H9 (cell line): ENCODE measurements at regions not wholly inside any gene's neighbourhood (a gene's known extent, or its start where the extent isn't known, plus 50 kb on each side); places are given as distances from the start of the nearest gene placed in this dataset.

Experiments
- DNase-seq: peaks from one replicate; pipeline ENCODE4 v3.0.0-alpha.2; 2017
- H2AFZ ChIP-seq: one replicate; pipeline ENCODE4 v1.6.1; 2013; ENCODE audit warnings: mild to moderate bottlenecking, low read length, control low read depth, moderate library complexity
- H2AK5ac ChIP-seq: 2 replicates; pipeline ENCODE4 v1.6.1; 2013; ENCODE audit warnings: low read length, control low read depth, mixed read lengths; ENCODE audit not compliant: insufficient read length
- H2BK120ac ChIP-seq: one replicate; pipeline ENCODE4 v1.6.1; 2013; ENCODE audit warnings: low read depth, mild to moderate bottlenecking, low read length, control low read depth, inconsistent platforms; ENCODE audit not compliant: poor library complexity, severe bottlenecking
- H2BK12ac ChIP-seq: 2 replicates; pipeline ENCODE4 v1.6.1; 2013; ENCODE audit warnings: low read length, control low read depth, mixed read lengths, low read depth; ENCODE audit not compliant: insufficient read length
- H2BK15ac ChIP-seq: 2 replicates; pipeline ENCODE4 v1.6.1; 2013; ENCODE audit warnings: low read depth, low read length, control low read depth
- H2BK20ac ChIP-seq: one replicate; pipeline ENCODE4 v1.6.1; 2013; ENCODE audit warnings: low read depth, mild to moderate bottlenecking, low read length, control low read depth, inconsistent platforms; ENCODE audit not compliant: poor library complexity, severe bottlenecking
- H2BK5ac ChIP-seq: 2 replicates; pipeline ENCODE4 v1.6.1; 2013; ENCODE audit warnings: low read length, control low read depth, mixed read lengths; ENCODE audit not compliant: insufficient read length
- H3K14ac ChIP-seq: 2 replicates; pipeline ENCODE4 v1.6.1; 2013; ENCODE audit warnings: low read length, control low read depth; ENCODE audit not compliant: insufficient read depth
- H3K18ac ChIP-seq: 2 replicates; pipeline ENCODE4 v1.6.1; 2013; ENCODE audit warnings: low read depth, mild to moderate bottlenecking, mixed read lengths, low read length, control low read depth; ENCODE audit not compliant: insufficient read length
- H3K23ac ChIP-seq: 2 replicates; pipeline ENCODE4 v1.6.1; 2013; ENCODE audit warnings: low read length, control low read depth, mixed read lengths, low read depth; ENCODE audit not compliant: insufficient read length
- H3K23me2 ChIP-seq: 2 replicates; pipeline ENCODE4 v1.6.1; 2013; ENCODE audit warnings: low read depth, mild to moderate bottlenecking, mixed read lengths, low read length, control low read depth; ENCODE audit not compliant: insufficient read length, poor library complexity, severe bottlenecking
- H3K27ac ChIP-seq: 2 replicates; pipeline ENCODE4 v1.5.1; 2013; ENCODE audit warnings: low read length, control low read depth, mixed read lengths, low read depth; ENCODE audit not compliant: insufficient read length
- H3K27me3 ChIP-seq: 2 replicates; pipeline ENCODE4 v1.6.1; 2013; ENCODE audit warnings: low read length, control low read depth, inconsistent platforms; ENCODE audit not compliant: insufficient read depth
- H3K4ac ChIP-seq: 2 replicates; pipeline ENCODE4 v1.6.1; 2013; ENCODE audit warnings: low read depth, mild to moderate bottlenecking, control low read depth, inconsistent platforms, low read length, moderate library complexity
- H3K4me1 ChIP-seq: 2 replicates; pipeline ENCODE4 v1.6.1; 2013; ENCODE audit warnings: low read length, control low read depth, inconsistent platforms; ENCODE audit not compliant: insufficient read depth
- H3K4me2 ChIP-seq: 2 replicates; pipeline ENCODE4 v1.6.1; 2013; ENCODE audit warnings: low read length, control low read depth, mixed read lengths; ENCODE audit not compliant: insufficient read length, insufficient read depth
- H3K56ac ChIP-seq: 2 replicates; pipeline ENCODE4 v1.6.1; 2013; ENCODE audit warnings: low read depth, mild to moderate bottlenecking, mixed read lengths, low read length, control low read depth; ENCODE audit not compliant: insufficient read length
- H3K79me1 ChIP-seq: 2 replicates; pipeline ENCODE4 v1.6.1; 2013; ENCODE audit warnings: low read depth, mild to moderate bottlenecking, moderate library complexity, low read length, control low read depth, inconsistent platforms; ENCODE audit not compliant: insufficient read depth, poor library complexity, severe bottlenecking
- H3K79me2 ChIP-seq: 2 replicates; pipeline ENCODE4 v1.6.1; 2013; ENCODE audit warnings: low read length, control low read depth, inconsistent platforms; ENCODE audit not compliant: insufficient read depth
- H3K9ac ChIP-seq: 2 replicates; pipeline ENCODE4 v1.6.1; 2013; ENCODE audit warnings: low read length, control low read depth, mixed read lengths; ENCODE audit not compliant: insufficient read length; ENCODE audit errors: extremely low read depth
- H3K9me3 ChIP-seq: one replicate; pipeline ENCODE4 v1.6.1; 2013; ENCODE audit warnings: low read depth, low read length, inconsistent platforms; ENCODE audit not compliant: control insufficient read depth
- H3T11ph ChIP-seq: one replicate; pipeline ENCODE4 v1.6.1; 2013; ENCODE audit warnings: mild to moderate bottlenecking, low read length, control low read depth, inconsistent platforms
- H4K20me1 ChIP-seq: one replicate; pipeline ENCODE4 v1.6.1; 2013; ENCODE audit not compliant: control insufficient read depth, insufficient read length, insufficient read depth
- H4K5ac ChIP-seq: 2 replicates; pipeline ENCODE4 v1.6.1; 2013; ENCODE audit warnings: low read depth, mild to moderate bottlenecking, mixed read lengths, low read length, control low read depth; ENCODE audit not compliant: insufficient read length
- H4K8ac ChIP-seq: replicated peaks from 2 replicates; pipeline ENCODE4 v1.6.1; 2013; ENCODE audit warnings: low read length, control low read depth, mixed read lengths, low read depth; ENCODE audit not compliant: insufficient read length
- H4K91ac ChIP-seq: 2 replicates; pipeline ENCODE4 v1.6.1; 2013; ENCODE audit warnings: low read depth, mild to moderate bottlenecking, moderate library complexity, mixed read lengths, low read length, control low read depth; ENCODE audit not compliant: insufficient read length
- H3K27ac Mint-ChIP-seq, 3 experiments: 2 replicates in 2 of 3; 3 replicates in 1 of 3; pipeline ENCODE4 v1.8.0; 2020 to 2021; ENCODE audit warnings: mixed read lengths in 3 of 3, mild to moderate bottlenecking in 1 of 3, moderate library complexity in 1 of 3
- H3K27me3 Mint-ChIP-seq: 2 replicates; pipeline ENCODE4 v1.8.0; 2021; ENCODE audit warnings: low read depth, mild to moderate bottlenecking, moderate library complexity, mixed read lengths
- H3K36me3 Mint-ChIP-seq, 3 experiments: 2 replicates in 2 of 3; 3 replicates in 1 of 3; pipeline ENCODE4 v1.8.0; 2020 to 2021; ENCODE audit warnings: low read depth in 3 of 3, mixed read lengths in 3 of 3; ENCODE audit not compliant: insufficient read depth in 1 of 3
- H3K4me1 Mint-ChIP-seq, 2 experiments: 2 replicates each; pipeline ENCODE4 v1.8.0; 2020; ENCODE audit warnings: mixed read lengths in 2 of 2
- H3K4me3 Mint-ChIP-seq, 2 experiments: 2 replicates in 1 of 2; 3 replicates in 1 of 2; pipeline ENCODE4 v1.8.0; 2020 to 2021; ENCODE audit warnings: mild to moderate bottlenecking in 2 of 2, mixed read lengths in 2 of 2, moderate library complexity in 1 of 2
- H3K9me3 Mint-ChIP-seq, 2 experiments: 2 replicates in 1 of 2; 3 replicates in 1 of 2; pipeline ENCODE4 v1.8.0; 2020; ENCODE audit warnings: mild to moderate bottlenecking in 2 of 2, mixed read lengths in 2 of 2, moderate library complexity in 1 of 2
- WGBS: extraction: QIAGEN DNeasy Blood & Tissue Kit; methylation state at CpG from one replicate; pipeline ENCODE4 v1.1.7; 2013; ENCODE audit warnings: missing lambda C conversion rate, low lambda C conversion rate, mixed read lengths; ENCODE audit not compliant: insufficient read length; ENCODE audit errors: extremely low coverage; 5-methylcytosine and 5-hydroxymethylcytosine counted together
- TF ChIP-seq, protein P1 (sequence below): fragments of 200-600 bp; sonication (generic); conservative IDR thresholded peaks from 3 replicates; pipeline ENCODE4 v1.8.0; 2021; ENCODE audit warnings: antibody characterized with exemption, mild to moderate bottlenecking

- Histone ChIP-seq H4K91ac (no peak overlapping the region), H3K27ac (no peak overlapping the region), H3K4me1 (peaks cover 3% of the 10 kb centered on the region; the same call in 1 of the 2 replicates), H3K79me2 (no peaks in the 10 kb centered on the region), H2AFZ (no peak overlapping the region), H2BK20ac (no peak overlapping the region), H3K79me1 (no peaks in the 10 kb centered on the region), H4K20me1 (no peaks in the 10 kb centered on the region), H2BK120ac (no peak overlapping the region), H3K27me3 (no peaks in the 10 kb centered on the region), H3K14ac (no peak overlapping the region), H2BK5ac (no peak overlapping the region), H3K9me3 (no peaks in the 10 kb centered on the region), H2AK5ac (no peak overlapping the region), H3K4ac (no peak overlapping the region), H3K23ac (no peak overlapping the region), H3K9ac (no peak overlapping the region), H3T11ph (no peak overlapping the region), H4K5ac (no peak overlapping the region), H3K18ac (no peak overlapping the region), H3K56ac (no peak overlapping the region), H2BK15ac (no peak overlapping the region), H2BK12ac (no peak overlapping the region), H3K4me2 (no peak overlapping the region), H3K23me2 (no peaks in the 10 kb centered on the region), H4K8ac (no peak overlapping the region)
- no peak for DNase-seq
- no peaks in the 10 kb centered on the region for H3K27me3 Mint-ChIP-seq
- H3K4me1 Mint-ChIP-seq, result peaks cover 4 to 8% of the 10 kb centered on the region in 2 experiments; a peak in 3 of 4 replicates
- TF ChIP-seq, protein P1, sequence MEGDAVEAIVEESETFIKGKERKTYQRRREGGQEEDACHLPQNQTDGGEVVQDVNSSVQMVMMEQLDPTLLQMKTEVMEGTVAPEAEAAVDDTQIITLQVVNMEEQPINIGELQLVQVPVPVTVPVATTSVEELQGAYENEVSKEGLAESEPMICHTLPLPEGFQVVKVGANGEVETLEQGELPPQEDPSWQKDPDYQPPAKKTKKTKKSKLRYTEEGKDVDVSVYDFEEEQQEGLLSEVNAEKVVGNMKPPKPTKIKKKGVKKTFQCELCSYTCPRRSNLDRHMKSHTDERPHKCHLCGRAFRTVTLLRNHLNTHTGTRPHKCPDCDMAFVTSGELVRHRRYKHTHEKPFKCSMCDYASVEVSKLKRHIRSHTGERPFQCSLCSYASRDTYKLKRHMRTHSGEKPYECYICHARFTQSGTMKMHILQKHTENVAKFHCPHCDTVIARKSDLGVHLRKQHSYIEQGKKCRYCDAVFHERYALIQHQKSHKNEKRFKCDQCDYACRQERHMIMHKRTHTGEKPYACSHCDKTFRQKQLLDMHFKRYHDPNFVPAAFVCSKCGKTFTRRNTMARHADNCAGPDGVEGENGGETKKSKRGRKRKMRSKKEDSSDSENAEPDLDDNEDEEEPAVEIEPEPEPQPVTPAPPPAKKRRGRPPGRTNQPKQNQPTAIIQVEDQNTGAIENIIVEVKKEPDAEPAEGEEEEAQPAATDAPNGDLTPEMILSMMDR, result no peak
- no peaks in the 10 kb centered on the region for H3K9me3 Mint-ChIP-seq
- no peak overlapping the region for H3K4me3 Mint-ChIP-seq
- no peak overlapping the region for H3K27ac Mint-ChIP-seq
- no CpG with 5 or more reads among the region's 8 CpGs for WGBS
- no peaks in the 10 kb centered on the region for H3K36me3 Mint-ChIP-seq
Measured at GRCh38 chr3:117473981-117474538, 764.5 kb downstream of the TUSC7 start.
